C4-2B (cell line): ENCODE measurements at regions not wholly inside any gene's neighbourhood (a gene's known extent, or its start where the extent isn't known, plus 50 kb on each side); places are given as distances from the start of the nearest gene placed in this dataset.

Source experiments
- CTCF ChIP-seq: fragments of 450-650 bp; conservative IDR thresholded peaks from 2 replicates; pipeline ENCODE4 v1.5.1; 2017; ENCODE audit warnings: mild to moderate bottlenecking
- ZFX ChIP-seq: fragments of 450-650 bp; IDR thresholded peaks from 2 replicates; pipeline ENCODE4 v1.6.1; 2017

DNA sequence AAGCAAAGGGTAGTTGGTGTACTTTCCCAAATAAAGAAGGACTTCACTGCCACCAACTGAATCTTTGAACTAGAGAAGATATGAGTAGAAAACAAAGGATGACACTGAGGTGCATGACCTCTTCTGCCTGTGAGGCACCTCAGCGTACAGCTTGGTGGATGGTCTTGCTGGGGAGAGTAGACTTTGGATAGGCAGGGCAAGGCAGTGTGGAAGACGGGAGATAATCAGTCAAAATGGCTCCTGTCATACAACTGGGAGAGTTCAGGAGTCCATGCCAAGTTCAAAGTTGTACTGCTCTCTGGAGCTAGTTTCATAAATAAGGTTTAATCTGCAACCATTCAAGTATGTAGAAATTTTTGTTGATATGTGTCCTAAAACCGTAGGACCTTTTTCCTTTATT lies 143.4 kb downstream of the BARHL2 start:
- TF ChIP-seq CTCF (no peak), ZFX (no peak)
